Stomach (tissue), 8 donors: ENCODE measurements at regions not wholly inside any gene's neighbourhood (a gene's known extent, or its start where the extent isn't known, plus 50 kb on each side); places are given as distances from the start of the nearest gene placed in this dataset.

Source experiments
- DNase-seq, 2 donors: peaks; one replicate each; pipeline versions ENCODE4 v3.0.0 to v3.0.0-alpha.2; 2013 to 2019
- H3K27ac ChIP-seq, 5 donors: fragments of 200-600 bp in 4 of 5; sonication (generic) in 4 of 5; one replicate each; pipeline ENCODE4 v1.5.1; 2013 to 2019; ENCODE audit warnings: mild to moderate bottlenecking in 1 of 5, moderate library complexity in 1 of 5
- H3K27me3 ChIP-seq, 3 donors: fragments of 200-600 bp; sonication (generic); one replicate each; pipeline ENCODE4 v1.5.1; 2017 to 2019; ENCODE audit warnings: mixed run types in 1 of 3
- H3K36me3 ChIP-seq, 4 donors: fragments of 200-600 bp; sonication (generic); 1 replicate in 3 of 4; 2 replicates in 1 of 4; pipeline ENCODE4 v1.5.1; 2016 to 2019
- H3K4me1 ChIP-seq, 4 donors: fragments of 200-600 bp; sonication (generic); one replicate each; pipeline ENCODE4 v1.5.1; 2016 to 2019
- H3K4me3 ChIP-seq, 4 donors: fragments of 200-600 bp; sonication (generic) in 3 of 4; one replicate each; pipeline ENCODE4 v1.5.1; 2016 to 2019; ENCODE audit warnings: mild to moderate bottlenecking in 1 of 4
- H3K9me3 ChIP-seq, 4 donors: fragments of 200-600 bp; sonication (generic); one replicate each; pipeline ENCODE4 v1.5.1; 2016 to 2019
- CTCF ChIP-seq, 7 experiments: fragments of 450-650 bp in 4 of 7; fragments of 200-600 bp in 3 of 7; sonication (generic) in 3 of 7; IDR thresholded peaks; one replicate each; pipeline ENCODE4 v1.5.1; 2016 to 2019; ENCODE audit warnings: antibody characterized with exemption in 7 of 7, control low read depth in 2 of 7, mild to moderate bottlenecking in 1 of 7
- EP300 ChIP-seq: sonication (generic); formaldehyde crosslinking; IDR thresholded peaks from one replicate; pipeline ENCODE4 v1.6.1; 2017; ENCODE audit warnings: antibody characterized with exemption
- POLR2A ChIP-seq, 4 donors: fragments of 450-650 bp; IDR thresholded peaks; one replicate each; pipeline ENCODE4 v1.6.1; 2016; ENCODE audit warnings: antibody characterized with exemption in 4 of 4, control low read depth in 2 of 4, mild to moderate bottlenecking in 1 of 4, moderate library complexity in 1 of 4
- POLR2AphosphoS5 ChIP-seq, 3 donors: sonication (generic); formaldehyde crosslinking; IDR thresholded peaks; one replicate each; pipeline ENCODE4 v1.6.1; 2016; ENCODE audit warnings: antibody characterized with exemption in 3 of 3
- WGBS, 5 donors: extraction: QIAGEN DNeasy Blood & Tissue Kit in 3 of 5; methylation state at CpG; one replicate each; pipeline versions ENCODE4 v1.1.5 to v1.1.7; 2013 to 2018; 5-methylcytosine and 5-hydroxymethylcytosine counted together
- intact Hi-C: fragments of 100-400 bp; cut with DNase I; formaldehyde crosslinking; loops from one replicate; pipeline ENCODE4 v1.15.1; 2023; ENCODE audit warnings: low total_unique reads
- donor health status: healthy with polysubstance abuse.
- donor health status: Bipolar disorder and iron deficiency.
- donor health status: healthy.

DNA sequence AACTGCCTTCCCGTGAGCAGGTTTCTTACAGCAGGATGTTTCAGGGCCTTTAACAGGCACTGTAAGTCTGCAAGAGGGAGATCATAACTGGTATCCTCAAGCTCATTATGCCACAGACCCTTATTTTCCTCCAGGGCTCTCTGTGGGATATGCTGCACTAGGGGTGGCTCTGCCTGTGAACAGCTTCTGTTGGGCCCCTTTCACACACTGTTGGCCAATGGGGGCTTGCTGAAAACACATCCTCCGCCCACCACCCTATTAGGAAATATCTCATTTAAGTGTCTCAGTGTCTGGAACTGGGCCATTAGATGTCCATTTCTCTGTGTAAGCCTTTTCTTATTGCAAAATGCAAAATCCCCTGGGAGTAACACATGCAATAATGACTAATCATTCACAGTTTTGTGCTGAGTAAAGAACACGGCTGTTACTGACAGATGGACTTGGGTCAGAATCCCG, 414.3 kb upstream of the HS6ST1 start:
- Histone ChIP-seq H3K4me1 (peaks cover 11 to 27% (median 15%) of the 10 kb centered on the region in 4 donors), H3K27me3 (peaks cover 0 to 7% (median 0%) of the 10 kb centered on the region in 3 donors), H3K36me3 (no peaks in the 10 kb centered on the region), H3K27ac (no peak overlapping the region), H3K9me3 (peaks cover 0 to 14% (median 2%) of the 10 kb centered on the region in 4 donors), H3K4me3 (no peak overlapping the region)
- TF ChIP-seq POLR2AphosphoS5 (IDR thresholded peaks at IDR 0.05) (peak in 2 of 3 donors; percentile 21 to 29), CTCF (IDR thresholded peaks at IDR 0.05) (no peak)
- peak in 1 of 2 donors; percentile 50 for DNase-seq
- WGBS, 5 donors = 52 to 62% (median 56%) methylated on average over 4 of the region's 4 CpGs
- intact Hi-C loops = loop anchor here (10.0 kb wide), 1 partner anchor 522 kb away; no protein-coding TSS in a partner anchor

GRCh38 chr2:128733450-128733849, 414.8 kb upstream of the HS6ST1 start:
- Histone ChIP-seq H3K4me3 (no peak overlapping the region), H3K27me3 (peaks cover 0 to 7% (median 0%) of the 10 kb centered on the region in 3 donors), H3K4me1 (peaks cover 11 to 27% (median 15%) of the 10 kb centered on the region in 4 donors), H3K9me3 (peaks cover 0 to 14% (median 2%) of the 10 kb centered on the region in 4 donors), H3K36me3 (no peaks in the 10 kb centered on the region), H3K27ac (no peak overlapping the region)
- DNase-seq = no peak
- TF ChIP-seq POLR2AphosphoS5 (IDR thresholded peaks at IDR 0.05) = no peak
- TF ChIP-seq POLR2A (IDR thresholded peaks at IDR 0.05) = no peak
- no peak for TF ChIP-seq EP300
- TF ChIP-seq CTCF (IDR thresholded peaks at IDR 0.05) = no peak
- WGBS, 5 donors = 74 to 81% (median 80%) methylated on average over 5 of the region's 5 CpGs
- intact Hi-C loops = loop anchor here (10.0 kb wide), 1 partner anchor 521 kb away; no protein-coding TSS in a partner anchor

- Histone ChIP-seq H3K27me3 (peaks cover 0 to 7% (median 0%) of the 10 kb centered on the region in 3 donors), H3K36me3 (no peaks in the 10 kb centered on the region), H3K4me1 (peaks cover 11 to 27% (median 15%) of the 10 kb centered on the region in 4 donors), H3K9me3 (peaks cover 0 to 4% (median 0%) of the 10 kb centered on the region in 4 donors), H3K27ac (peak overlapping the region in 1 of 5 donors; percentile 8), H3K4me3 (no peak overlapping the region)
- WGBS, 5 donors = 69 to 79% (median 77%) methylated on average over 28 to 37 of the region's 37 CpGs
- no peak for TF ChIP-seq POLR2A (IDR thresholded peaks at IDR 0.05)
- no peak for TF ChIP-seq EP300
- TF ChIP-seq POLR2AphosphoS5 (IDR thresholded peaks at IDR 0.05) = no peak
- no peak for TF ChIP-seq CTCF (IDR thresholded peaks at IDR 0.05)
- intact Hi-C loops = loop anchor here (10.0 kb wide), 1 partner anchor 520 kb away; no protein-coding TSS in a partner anchor
- peak in 1 of 2 donors; percentile 53 for DNase-seq
These were observed 416.0 kb upstream of the HS6ST1 start for GRCh38 chr2:128734521-128735295.

DNA sequence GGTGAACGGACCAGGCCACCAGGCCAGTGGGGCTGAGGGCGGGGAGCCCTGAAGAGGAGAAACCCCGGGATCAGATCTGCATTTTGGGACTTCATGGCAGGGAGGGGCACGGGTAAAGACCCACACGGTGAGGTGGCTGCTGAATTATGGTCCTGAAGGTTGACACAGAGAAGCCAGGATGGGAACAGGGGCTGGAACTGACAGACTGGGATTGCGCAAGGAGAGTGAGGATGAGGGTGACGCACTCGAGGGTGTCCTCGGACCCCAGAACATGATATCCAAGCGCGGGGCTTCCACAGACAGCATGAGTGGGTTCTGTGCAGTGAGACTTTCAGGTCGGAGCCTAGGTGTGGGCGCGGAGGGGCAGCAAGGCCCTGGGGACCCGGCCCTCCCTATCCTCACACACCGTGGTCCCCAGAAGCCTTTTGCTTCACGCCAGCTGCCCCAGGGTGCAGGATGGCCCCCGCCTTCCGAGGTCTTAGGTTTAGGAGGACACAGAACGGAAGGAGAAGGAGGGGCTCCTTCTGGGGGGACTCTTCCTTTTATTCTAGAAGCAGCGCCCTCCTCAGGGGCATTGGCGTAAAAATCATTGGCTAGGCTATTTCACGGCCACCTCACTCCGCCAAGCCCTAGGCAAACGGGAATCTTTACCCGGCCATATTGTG, 416.8 kb upstream of the HS6ST1 start:
- peaks cover 0 to 7% (median 0%) of the 10 kb centered on the region in 3 donors for H3K27me3 ChIP-seq
- no peak for DNase-seq
- WGBS, 5 donors = 79 to 91% (median 87%) methylated on average over 24 to 26 of the region's 26 CpGs
- TF ChIP-seq POLR2A (IDR thresholded peaks at IDR 0.05) = no peak
- no peak for TF ChIP-seq CTCF (IDR thresholded peaks at IDR 0.05)
- no peak for TF ChIP-seq POLR2AphosphoS5 (IDR thresholded peaks at IDR 0.05)
- no peak for TF ChIP-seq EP300
- H3K4me3 ChIP-seq = no peak overlapping the region
- intact Hi-C loops = loop anchor here (10.0 kb wide), 1 partner anchor 519 kb away; no protein-coding TSS in a partner anchor
- H3K27ac ChIP-seq = peak overlapping the region in 1 of 5 donors; percentile 8
- peaks cover 11 to 27% (median 15%) of the 10 kb centered on the region in 4 donors for H3K4me1 ChIP-seq
- no peaks in the 10 kb centered on the region for H3K9me3 ChIP-seq
- no peaks in the 10 kb centered on the region for H3K36me3 ChIP-seq
